ENCODE measurements at regions not wholly inside any gene's neighbourhood (a gene's known extent, or its start where the extent isn't known, plus 50 kb on each side); places are given as distances from the start of the nearest gene placed in this dataset.
"Not testable (repeated sequence)": the region's sequence is repeated elsewhere in the genome, so short reads cannot be mapped to it uniquely, and the experiment has no call there.

- peak; percentile 44 for DNase-seq (ENCODE audit: low read depth)
Measured at GRCh38 chr6:50899306-50899870, 80.7 kb downstream of the TFAP2B start.

GRCh38 chr6:50902260-50902659 lies 83.6 kb downstream of the TFAP2B start:
- no peak for DNase-seq (ENCODE audit: low read depth)

- no peak for DNase-seq (ENCODE audit: low read depth)
Measured at GRCh38 chr6:50905297-50905696, 86.6 kb downstream of the TFAP2B start.

- DNase-seq (ENCODE audit: low read depth), result no peak
Measured at GRCh38 chr6:50907565-50907964, 88.9 kb downstream of the TFAP2B start.

GRCh38 chr6:50913105-50913770 lies 94.6 kb downstream of the TFAP2B start:
- DNase-seq (ENCODE audit: low read depth), result no peak

GRCh38 chr6:50921378-50921777 lies 102.7 kb downstream of the TFAP2B start:
- DNase-seq (ENCODE audit: low read depth), result not testable (repeated sequence)

GRCh38 chr6:50921968-50922367 lies 103.3 kb downstream of the TFAP2B start:
- DNase-seq (ENCODE audit: low read depth), result no peak

GRCh38 chr6:50922579-50923525 lies 104.2 kb downstream of the TFAP2B start:
- DNase-seq (ENCODE audit: low read depth), result no peak

GRCh38 chr6:50924758-50925157 lies 106.1 kb downstream of the TFAP2B start:
- DNase-seq (ENCODE audit: low read depth), result no peak

GRCh38 chr6:50925548-50925947 lies 106.9 kb downstream of the TFAP2B start:
- no peak for DNase-seq (ENCODE audit: low read depth)

GRCh38 chr6:50925981-50926380 lies 107.3 kb downstream of the TFAP2B start:
- no peak for DNase-seq (ENCODE audit: low read depth)

GRCh38 chr6:50927800-50928199 lies 109.1 kb downstream of the TFAP2B start:
- no peak for DNase-seq (ENCODE audit: low read depth)

GRCh38 chr6:50929323-50929722 lies 110.7 kb downstream of the TFAP2B start:
- DNase-seq (ENCODE audit: low read depth), result no peak

GRCh38 chr6:50935442-50935841 lies 116.8 kb downstream of the TFAP2B start:
- DNase-seq (ENCODE audit: low read depth), result peak; percentile 4

GRCh38 chr6:50936277-50936681 lies 117.6 kb downstream of the TFAP2B start:
- peak; percentile 16 for DNase-seq (ENCODE audit: low read depth)

GRCh38 chr6:50939931-50940330 lies 121.3 kb downstream of the TFAP2B start:
- no peak for DNase-seq (ENCODE audit: low read depth)

- DNase-seq (ENCODE audit: low read depth), result no peak
Measured at GRCh38 chr6:50945789-50946188, 127.1 kb downstream of the TFAP2B start.

GRCh38 chr6:50952092-50952907 lies 133.6 kb downstream of the TFAP2B start:
- DNase-seq (ENCODE audit: low read depth), result peak; percentile 1

- no peak for DNase-seq (ENCODE audit: low read depth)
Measured at GRCh38 chr6:50956014-50956413, 137.3 kb downstream of the TFAP2B start.

- DNase-seq (ENCODE audit: low read depth), result no peak
Measured at GRCh38 chr6:50958148-50958697, 139.6 kb downstream of the TFAP2B start.

GRCh38 chr6:50959081-50959641 lies 140.5 kb downstream of the TFAP2B start:
- DNase-seq (ENCODE audit: low read depth), result no peak

Measured in fibroblast of the conjunctiva (primary cell).